Gastroesophageal sphincter (tissue), 3 donors: ENCODE measurements at regions not wholly inside any gene's neighbourhood (a gene's known extent, or its start where the extent isn't known, plus 50 kb on each side); places are given as distances from the start of the nearest gene placed in this dataset.

Source experiments
- CTCF ChIP-seq, 4 experiments: fragments of 200-600 bp in 2 of 4; fragments of 450-650 bp in 2 of 4; sonication (generic) in 1 of 4; IDR thresholded peaks; one replicate each; pipeline ENCODE4 v1.5.1; 2017 to 2019; ENCODE audit warnings: antibody characterized with exemption in 4 of 4, mild to moderate bottlenecking in 2 of 4, moderate library complexity in 2 of 4
- POLR2A ChIP-seq, 2 donors: fragments of 450-650 bp; IDR thresholded peaks; one replicate each; pipeline ENCODE4 v1.6.1; 2017; ENCODE audit warnings: antibody characterized with exemption in 2 of 2, mild to moderate bottlenecking in 2 of 2, moderate library complexity in 1 of 2

- TF ChIP-seq POLR2A (IDR thresholded peaks at IDR 0.05) (no peak), CTCF (IDR thresholded peaks at IDR 0.05) (no peak)
Measured at GRCh38 chr9:2387166-2387565, 234.4 kb upstream of the VLDLR start.
